ENCODE measurements at regions not wholly inside any gene's neighbourhood (a gene's known extent, or its start where the extent isn't known, plus 50 kb on each side); places are given as distances from the start of the nearest gene placed in this dataset.

DNA sequence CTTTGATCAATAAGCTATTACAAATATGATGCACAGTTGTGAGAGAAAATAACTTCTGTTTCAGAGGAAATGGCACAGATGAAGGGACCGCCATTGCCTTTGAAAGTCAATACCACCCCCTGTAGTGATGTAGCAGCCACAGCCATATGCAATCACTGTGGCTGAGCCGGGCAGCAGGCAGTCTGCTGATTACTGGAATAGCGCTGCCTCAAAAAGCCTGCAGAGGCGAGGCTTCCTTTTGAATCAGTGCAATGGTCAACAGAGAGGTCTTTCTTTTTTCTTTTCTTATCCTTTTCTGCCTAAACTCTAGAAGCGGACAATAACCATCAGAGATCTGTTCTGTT, 265.1 kb upstream of the TAS2R1 start:
- TF ChIP-seq, protein P1, sequence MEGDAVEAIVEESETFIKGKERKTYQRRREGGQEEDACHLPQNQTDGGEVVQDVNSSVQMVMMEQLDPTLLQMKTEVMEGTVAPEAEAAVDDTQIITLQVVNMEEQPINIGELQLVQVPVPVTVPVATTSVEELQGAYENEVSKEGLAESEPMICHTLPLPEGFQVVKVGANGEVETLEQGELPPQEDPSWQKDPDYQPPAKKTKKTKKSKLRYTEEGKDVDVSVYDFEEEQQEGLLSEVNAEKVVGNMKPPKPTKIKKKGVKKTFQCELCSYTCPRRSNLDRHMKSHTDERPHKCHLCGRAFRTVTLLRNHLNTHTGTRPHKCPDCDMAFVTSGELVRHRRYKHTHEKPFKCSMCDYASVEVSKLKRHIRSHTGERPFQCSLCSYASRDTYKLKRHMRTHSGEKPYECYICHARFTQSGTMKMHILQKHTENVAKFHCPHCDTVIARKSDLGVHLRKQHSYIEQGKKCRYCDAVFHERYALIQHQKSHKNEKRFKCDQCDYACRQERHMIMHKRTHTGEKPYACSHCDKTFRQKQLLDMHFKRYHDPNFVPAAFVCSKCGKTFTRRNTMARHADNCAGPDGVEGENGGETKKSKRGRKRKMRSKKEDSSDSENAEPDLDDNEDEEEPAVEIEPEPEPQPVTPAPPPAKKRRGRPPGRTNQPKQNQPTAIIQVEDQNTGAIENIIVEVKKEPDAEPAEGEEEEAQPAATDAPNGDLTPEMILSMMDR (IDR thresholded peaks at IDR 0.05): no peak
- no peak for DNase-seq (ENCODE audit: low spot score)

DNA sequence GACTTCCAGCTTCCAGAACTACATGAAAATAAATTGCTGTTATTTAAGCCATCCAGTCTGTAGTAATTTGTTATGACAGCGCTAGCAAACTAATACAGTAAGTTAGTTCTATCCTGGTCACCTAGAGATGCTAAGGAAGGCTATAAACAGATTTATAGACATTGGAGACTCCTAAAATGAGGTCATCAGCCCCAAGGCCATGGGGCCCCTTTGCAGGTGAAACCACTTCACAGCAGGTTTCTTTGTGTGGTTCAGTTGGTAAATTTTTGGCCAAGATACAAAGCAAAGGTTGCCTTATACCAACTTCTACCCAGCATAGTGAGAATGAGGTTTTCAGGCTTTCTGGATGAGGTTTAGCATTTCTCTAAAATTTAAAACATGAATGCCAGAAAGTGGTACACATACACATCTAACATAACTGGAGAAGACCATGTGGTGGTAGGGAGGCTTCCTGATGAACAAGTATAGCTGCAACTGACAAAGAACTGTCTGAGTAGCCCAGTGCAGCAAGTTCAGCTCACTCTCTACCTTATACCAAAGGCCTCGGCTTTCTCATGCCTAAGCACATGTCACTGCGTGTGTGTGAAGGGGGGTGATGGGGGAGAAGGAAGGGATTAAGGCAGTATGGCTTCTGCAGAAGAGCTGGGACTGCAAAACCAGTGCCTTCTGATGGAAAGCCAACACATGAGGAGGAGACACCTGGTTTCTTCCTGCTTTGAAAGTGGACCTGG, 264.6 kb upstream of the TAS2R1 start:
- ATAC-seq (ENCODE audit: low FRiP score) (no peak), DNase-seq (ENCODE audit: low spot score) (no peak)
- TF ChIP-seq, protein P1 (IDR thresholded peaks at IDR 0.05): no peak

More for the DNA sequence above, 265.1 kb upstream of the TAS2R1 start:
- ATAC-seq (ENCODE audit: low FRiP score): no peak

DNA sequence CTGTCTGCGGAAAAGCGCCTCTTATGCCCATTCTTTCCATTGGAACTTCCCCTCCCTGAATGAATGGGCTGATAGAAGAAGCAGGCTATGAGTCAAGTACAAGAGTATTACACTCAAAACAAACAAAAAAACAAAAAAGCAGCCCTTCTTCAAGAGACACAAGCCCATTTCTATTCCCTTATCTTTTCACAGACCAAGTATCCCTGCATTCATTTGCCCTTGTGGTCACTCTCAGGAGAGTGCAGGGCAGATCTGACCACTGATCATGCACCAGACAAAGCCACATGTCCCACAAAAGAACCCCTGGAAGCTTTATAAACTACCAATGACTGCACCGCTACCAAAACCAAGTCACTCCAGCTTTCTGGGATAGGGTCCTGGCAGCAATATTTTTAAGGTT, 262.5 kb upstream of the TAS2R1 start:
- DNase-seq (ENCODE audit: low spot score): no peak

DNA sequence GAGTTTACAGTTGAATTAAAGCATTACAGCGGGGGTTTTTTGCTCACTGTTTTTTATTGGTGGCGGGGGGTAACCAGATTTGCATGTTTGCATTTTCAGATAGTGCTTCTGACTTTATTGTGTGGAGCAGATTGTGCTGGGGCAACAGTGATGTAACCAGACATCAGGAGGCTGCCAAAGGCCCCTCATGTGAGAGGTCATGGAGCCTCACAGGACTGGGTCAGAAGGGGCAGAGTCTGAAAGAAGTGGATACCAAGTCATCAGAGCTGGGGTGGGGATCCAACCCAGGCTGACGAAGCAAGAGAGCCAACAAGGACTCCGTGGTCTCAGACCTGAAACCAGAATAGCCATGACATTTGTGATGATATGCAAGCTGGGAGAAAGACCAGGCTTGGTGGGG, 259.4 kb upstream of the TAS2R1 start:
- DNase-seq (ENCODE audit: low spot score): no peak
- TF ChIP-seq, protein P1 (IDR thresholded peaks at IDR 0.05): no peak
- no peak for ATAC-seq (ENCODE audit: low FRiP score)

More for the DNA sequence above, 262.5 kb upstream of the TAS2R1 start:
- no peak for ATAC-seq (ENCODE audit: low FRiP score)
- TF ChIP-seq, protein P1 (IDR thresholded peaks at IDR 0.05): no peak

DNA sequence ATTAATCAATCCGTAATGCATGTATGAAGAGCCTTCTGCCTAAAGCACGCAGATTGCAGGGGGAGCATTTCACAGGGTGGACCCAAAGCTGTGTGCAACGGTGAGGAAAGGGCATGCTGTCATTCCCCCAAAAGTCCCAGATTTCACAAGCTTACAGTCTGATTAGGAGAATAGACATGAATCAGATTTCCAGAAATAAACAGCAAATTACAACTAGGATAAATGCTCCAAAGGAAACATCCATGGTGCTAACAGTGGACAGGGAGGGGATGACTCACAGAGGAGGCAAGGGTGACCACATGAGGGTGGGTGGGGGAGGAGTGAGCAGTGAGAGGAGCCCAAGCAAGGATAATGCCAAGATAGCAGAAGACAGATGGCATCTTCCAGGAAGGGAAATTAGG, 258.4 kb upstream of the TAS2R1 start:
- ATAC-seq (ENCODE audit: low FRiP score) (peak; percentile 88), DNase-seq (ENCODE audit: low spot score) (no peak)
- TF ChIP-seq, protein P1 (IDR thresholded peaks at IDR 0.05): no peak

DNA sequence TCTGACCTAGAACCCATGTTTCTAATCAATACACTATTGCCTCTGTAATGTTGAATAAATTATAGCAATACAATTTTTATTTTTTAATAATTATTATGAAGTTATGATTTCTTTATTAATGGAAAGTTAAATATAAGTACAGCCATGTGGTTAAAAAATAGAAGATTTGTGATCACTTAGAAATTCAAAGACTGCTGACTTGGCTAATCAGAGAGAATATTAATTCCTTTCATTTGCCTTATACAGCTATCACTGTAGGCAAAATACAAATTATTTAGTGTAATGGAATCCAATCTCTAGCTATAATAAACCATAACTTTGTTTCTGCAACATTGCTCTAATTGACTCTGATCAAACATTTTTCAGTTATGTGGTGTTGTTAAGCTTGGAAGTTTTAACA, 255.0 kb upstream of the TAS2R1 start:
- TF ChIP-seq, protein P1 (IDR thresholded peaks at IDR 0.05): no peak
- no peak for ATAC-seq (ENCODE audit: low FRiP score)
- no peak for DNase-seq (ENCODE audit: low spot score)

DNA sequence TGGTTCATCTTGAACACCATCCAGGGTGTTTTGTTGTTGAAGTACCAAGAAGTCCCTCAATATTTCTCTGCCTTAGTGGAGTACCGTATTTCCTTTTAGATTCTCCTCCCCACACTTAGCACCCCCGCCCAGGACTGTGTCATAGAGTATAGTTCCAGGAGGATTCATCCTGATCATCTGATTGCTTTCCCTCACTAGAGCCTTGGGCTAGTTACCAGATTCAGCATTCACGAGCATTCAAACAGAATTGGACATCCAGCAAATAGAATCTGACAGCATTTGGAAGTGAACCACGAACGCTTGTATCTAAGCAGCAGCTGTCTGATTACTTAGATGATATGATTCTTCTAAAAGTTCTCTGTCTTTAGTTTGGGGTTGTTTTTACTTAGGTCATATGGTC, 248.1 kb upstream of the TAS2R1 start:
- no peak for DNase-seq (ENCODE audit: low spot score)
- no peak for ATAC-seq (ENCODE audit: low FRiP score)
- TF ChIP-seq, protein P1 (IDR thresholded peaks at IDR 0.05): no peak

Measured in omental fat pad (tissue), 3 donors.